ENCODE measurements at regions not wholly inside any gene's neighbourhood (a gene's known extent, or its start where the extent isn't known, plus 50 kb on each side); places are given as distances from the start of the nearest gene placed in this dataset.

GRCh38 chr17:37801171-37801570 is 56.3 kb upstream of the HNF1B start:
- Histone ChIP-seq H3K27me3 (replicated peaks in 1 of 4; ENCODE audit: control extremely low read depth in 1 of 4, control insufficient read depth in 3 of 4, insufficient read depth in 4 of 4, low read length in 3 of 4) (no peaks in the 10 kb centered on the region), H4K20me1 (ENCODE audit: control insufficient read depth, insufficient read depth, low read length, poor library complexity, severe bottlenecking) (no peaks in the 10 kb centered on the region), H2AFZ (ENCODE audit: insufficient read depth, low read depth, low read length, poor library complexity, severe bottlenecking) (peak overlapping the region; percentile 11), H3K9ac (ENCODE audit: low read length) (no peak overlapping the region), H3K4me2 (replicated peaks; ENCODE audit: low read depth, low read length, poor library complexity, severe bottlenecking) (no peak overlapping the region), H3K4me1 (ENCODE audit: control insufficient read depth in 2 of 2, insufficient read depth in 2 of 2, low read length in 2 of 2) (peaks cover 20 to 21% of the 10 kb centered on the region in 2 donors), H3K4me3 (ENCODE audit: control extremely low read depth in 1 of 5, extremely low read depth in 1 of 5, insufficient read depth in 1 of 5, low read depth in 2 of 5, low read length in 4 of 5) (no peak overlapping the region), H3K79me2 (ENCODE audit: control insufficient read depth, insufficient read depth, low read length) (no peaks in the 10 kb centered on the region), H3K36me3 (replicated peaks in 1 of 2; ENCODE audit: control extremely low read depth in 1 of 2, control insufficient read depth in 1 of 2, extremely low read depth in 1 of 2, insufficient read depth in 2 of 2, low read length in 1 of 2) (no peaks in the 10 kb centered on the region), H3K27ac (ENCODE audit: low read length in 2 of 2) (no peak overlapping the region), H3K9me3 (ENCODE audit: control extremely low read depth in 1 of 3, control insufficient read depth in 2 of 3, insufficient read depth in 1 of 3, low read length in 2 of 3) (peaks cover 0 to 1% (median 0%) of the 10 kb centered on the region in 3 donors)
- intact Hi-C loops (cut with micrococcal nuclease) = no loop called here
- Mint-ChIP-seq H3K27ac (no peak overlapping the region), H3K4me1 (peaks cover 18% of the 10 kb centered on the region), H3K4me3 (no peak overlapping the region), H3K9me3 (ENCODE audit: insufficient read depth) (no peaks in the 10 kb centered on the region), H3K27me3 (peaks cover 8% of the 10 kb centered on the region)
- POLR2A ChIA-PET = no interaction called here
- ATAC-seq (ENCODE audit: low read depth) (no peak), DNase-seq (no peak)
- CTCF ChIA-PET = interaction anchor here (1.0 to 1.7 kb wide), 2 partner anchors 10 to 15 kb away, joined by 4 to 5 read pairs; no protein-coding TSS in a partner anchor
- TF ChIP-seq CTCF (IDR thresholded peaks at IDR 0.05) (no peak), EZH2 (IDR thresholded peaks at IDR 0.05; ENCODE audit: borderline replicate concordance, insufficient read depth, low read depth, low read length, poor library complexity, severe bottlenecking) (no peak)
- no CpG with 5 or more reads among the region's 5 CpGs for WGBS (ENCODE audit: insufficient coverage)

GRCh38 chr17:37797206-37797605 is 52.3 kb upstream of the HNF1B start:
- no peaks in the 10 kb centered on the region for H3K27me3 ChIP-seq (replicated peaks in 1 of 4; ENCODE audit: control extremely low read depth in 1 of 4, control insufficient read depth in 3 of 4, insufficient read depth in 4 of 4, low read length in 3 of 4)
- H3K9ac ChIP-seq (ENCODE audit: low read length) = no peak overlapping the region
- CTCF ChIA-PET = interaction anchor here (0.9 kb wide), 1 partner anchor 95 kb away, joined by 3 read pairs; no protein-coding TSS in a partner anchor
- no peaks in the 10 kb centered on the region for H4K20me1 ChIP-seq (ENCODE audit: control insufficient read depth, insufficient read depth, low read length, poor library complexity, severe bottlenecking)
- no peak overlapping the region for H2AFZ ChIP-seq (ENCODE audit: insufficient read depth, low read depth, low read length, poor library complexity, severe bottlenecking)
- H3K4me2 ChIP-seq (replicated peaks; ENCODE audit: low read depth, low read length, poor library complexity, severe bottlenecking) = no peak overlapping the region
- TF ChIP-seq EZH2 (IDR thresholded peaks at IDR 0.05; ENCODE audit: borderline replicate concordance, insufficient read depth, low read depth, low read length, poor library complexity, severe bottlenecking) = no peak
- no peak for TF ChIP-seq CTCF (IDR thresholded peaks at IDR 0.05)
- H3K9me3 Mint-ChIP-seq (ENCODE audit: insufficient read depth) = no peaks in the 10 kb centered on the region
- H3K27ac Mint-ChIP-seq = no peak overlapping the region
- no peak for DNase-seq
- H3K27me3 Mint-ChIP-seq = peaks cover 5% of the 10 kb centered on the region
- POLR2A ChIA-PET = no interaction called here
- H3K4me3 ChIP-seq (ENCODE audit: control extremely low read depth in 1 of 5, extremely low read depth in 1 of 5, insufficient read depth in 1 of 5, low read depth in 2 of 5, low read length in 4 of 5) = no peak overlapping the region
- no peaks in the 10 kb centered on the region for H3K79me2 ChIP-seq (ENCODE audit: control insufficient read depth, insufficient read depth, low read length)
- H3K9me3 ChIP-seq (ENCODE audit: control extremely low read depth in 1 of 3, control insufficient read depth in 2 of 3, insufficient read depth in 1 of 3, low read length in 2 of 3) = no peaks in the 10 kb centered on the region
- peaks cover 20 to 21% of the 10 kb centered on the region in 2 donors for H3K4me1 ChIP-seq (ENCODE audit: control insufficient read depth in 2 of 2, insufficient read depth in 2 of 2, low read length in 2 of 2)
- no peak overlapping the region for H3K27ac ChIP-seq (ENCODE audit: low read length in 2 of 2)
- H3K4me1 Mint-ChIP-seq = peaks cover 18% of the 10 kb centered on the region
- intact Hi-C loops (cut with micrococcal nuclease) = no loop called here
- no peak for ATAC-seq (ENCODE audit: low read depth)
- no peaks in the 10 kb centered on the region for H3K36me3 ChIP-seq (replicated peaks in 1 of 2; ENCODE audit: control extremely low read depth in 1 of 2, control insufficient read depth in 1 of 2, extremely low read depth in 1 of 2, insufficient read depth in 2 of 2, low read length in 1 of 2)
- no peak overlapping the region for H3K4me3 Mint-ChIP-seq
